Fibroblast of peridontal ligament (primary cell): ENCODE measurements at regions not wholly inside any gene's neighbourhood (a gene's known extent, or its start where the extent isn't known, plus 50 kb on each side); places are given as distances from the start of the nearest gene placed in this dataset.
A peak's percentile ranks its signal among the peaks of the same experiment; 100 is the strongest.
"Not testable (repeated sequence)": the region's sequence is repeated elsewhere in the genome, so short reads cannot be mapped to it uniquely, and the experiment has no call there.

Source experiments
- DNase-seq: peaks from one replicate; pipeline ENCODE4 v3.0.0-alpha.2; 2010; ENCODE audit errors: extremely low read depth

DNA sequence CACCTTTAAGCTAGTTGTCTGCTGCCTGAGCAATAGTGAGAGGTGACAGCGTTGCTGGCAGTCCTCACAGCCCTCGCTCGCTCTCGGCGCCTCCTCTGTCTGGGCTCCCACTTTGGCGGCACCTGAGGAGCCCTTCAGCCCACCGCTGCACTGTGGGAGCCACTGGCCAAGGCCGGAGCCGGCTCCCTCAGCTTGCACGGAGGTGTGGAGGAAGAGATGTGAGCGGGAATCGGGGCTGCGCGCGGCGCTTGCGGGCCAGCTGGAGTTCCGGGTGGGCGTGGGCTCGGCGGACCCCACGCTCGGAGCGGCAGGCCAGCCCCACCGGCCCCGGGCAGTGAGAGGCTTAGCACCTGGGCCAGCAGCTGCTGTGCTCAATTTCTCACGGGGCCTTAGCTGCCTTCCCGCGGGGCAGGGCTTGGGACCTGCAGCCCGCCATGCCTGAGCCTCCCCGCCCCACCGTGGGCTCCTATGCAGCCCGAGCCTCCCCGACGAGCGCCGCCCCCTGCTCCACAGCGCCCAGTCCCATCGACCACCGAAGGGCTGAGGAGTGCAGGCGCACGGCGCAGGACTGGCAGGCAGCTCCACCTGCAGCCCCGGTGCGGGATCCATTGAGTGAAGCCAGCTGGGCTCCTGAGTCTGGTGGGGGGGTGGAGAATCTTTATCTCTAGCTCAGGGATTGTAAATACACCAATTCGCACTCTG is 1424.5 kb downstream of the EFNA5 start:
- not testable (repeated sequence) for DNase-seq

DNA sequence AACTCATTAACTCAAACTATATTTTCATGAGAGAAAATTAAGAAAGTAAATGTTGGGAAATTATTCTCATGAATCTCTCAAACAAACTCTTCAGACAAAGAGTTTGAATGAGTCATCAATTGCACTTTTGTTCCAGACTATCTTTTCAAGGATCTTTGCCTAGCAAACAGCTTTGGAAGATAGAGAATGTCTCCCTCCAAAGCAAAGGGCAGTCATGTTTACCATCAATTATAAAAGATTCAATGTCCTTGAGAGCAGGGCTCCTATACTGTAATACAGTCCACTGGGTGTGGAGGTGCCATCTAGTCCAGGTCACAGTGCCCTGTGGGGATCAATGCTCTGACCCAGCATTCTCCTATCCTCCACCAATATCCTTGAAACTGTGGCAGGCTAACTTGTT is 1429.3 kb downstream of the EFNA5 start:
- peak; percentile 2 for DNase-seq

DNA sequence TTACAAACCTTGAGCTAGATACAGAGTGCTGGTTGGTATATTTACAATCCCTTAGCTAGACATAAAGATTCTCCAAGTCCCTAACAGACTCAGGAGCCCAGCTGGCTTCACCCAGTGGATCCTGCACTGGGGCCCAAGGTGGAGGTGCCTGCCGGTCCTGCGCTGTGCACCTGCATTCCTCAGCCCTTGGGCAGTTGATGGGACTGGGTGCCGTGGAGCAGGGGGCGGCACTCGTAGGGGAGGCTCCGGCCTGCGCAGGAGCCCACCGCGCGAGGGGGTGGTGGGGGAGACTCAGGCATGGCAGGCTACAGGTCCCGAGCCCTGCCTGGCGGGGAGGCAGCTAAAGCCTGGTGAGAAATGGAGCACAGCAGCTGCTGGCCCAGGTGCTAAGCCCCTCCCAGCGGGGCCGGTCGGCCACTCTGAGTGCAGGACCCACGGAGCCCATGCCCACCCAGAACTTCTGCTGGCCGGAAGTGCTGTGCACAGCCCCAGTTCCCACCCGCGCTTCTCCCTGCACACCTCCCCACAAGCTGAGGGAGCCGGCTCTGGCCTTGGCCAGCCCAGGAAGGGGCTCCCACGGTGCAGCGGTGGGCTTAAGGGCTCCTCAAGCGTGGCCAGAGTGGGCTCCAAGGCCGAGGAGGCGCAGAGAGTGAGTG is 1464.7 kb downstream of the EFNA5 start:
- no peak for DNase-seq

DNA sequence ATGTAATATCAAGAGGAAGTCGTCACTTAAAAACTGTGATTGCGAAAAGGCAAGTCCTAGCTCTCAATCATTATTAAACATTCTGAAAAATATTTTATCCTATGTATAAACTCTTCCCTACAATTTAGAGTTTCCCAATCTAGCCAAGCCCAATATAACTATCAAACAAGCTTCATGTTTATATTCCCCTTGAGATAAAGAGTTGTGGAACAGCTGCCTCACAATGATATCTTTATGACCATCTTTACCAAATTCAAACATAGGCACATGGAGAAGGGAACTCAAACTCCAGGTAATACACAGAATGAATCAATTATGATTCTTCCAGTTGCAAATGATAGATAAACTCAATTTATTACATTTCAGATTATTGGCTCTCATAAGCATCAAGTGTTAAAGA is 1468.7 kb downstream of the EFNA5 start:
- DNase-seq: no peak

DNA sequence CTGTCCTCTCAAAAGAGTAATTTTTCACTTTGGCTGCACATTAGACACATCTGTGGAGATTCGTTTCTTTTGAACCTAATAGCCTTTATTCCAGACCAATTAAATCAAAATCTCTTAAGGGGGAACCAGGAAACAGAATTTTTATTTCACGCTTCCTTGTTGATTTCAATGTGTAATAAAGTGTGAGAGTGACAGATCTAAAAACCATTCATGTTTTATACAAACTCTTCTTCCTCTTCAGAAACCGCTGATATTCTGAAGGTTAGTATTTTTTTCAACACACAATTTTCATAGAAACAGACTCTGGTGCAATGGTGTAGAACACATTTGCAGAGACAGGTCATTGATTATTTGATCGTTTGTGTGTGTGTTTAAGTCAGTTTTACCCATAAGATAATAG is 1469.8 kb downstream of the EFNA5 start:
- DNase-seq: no peak

DNA sequence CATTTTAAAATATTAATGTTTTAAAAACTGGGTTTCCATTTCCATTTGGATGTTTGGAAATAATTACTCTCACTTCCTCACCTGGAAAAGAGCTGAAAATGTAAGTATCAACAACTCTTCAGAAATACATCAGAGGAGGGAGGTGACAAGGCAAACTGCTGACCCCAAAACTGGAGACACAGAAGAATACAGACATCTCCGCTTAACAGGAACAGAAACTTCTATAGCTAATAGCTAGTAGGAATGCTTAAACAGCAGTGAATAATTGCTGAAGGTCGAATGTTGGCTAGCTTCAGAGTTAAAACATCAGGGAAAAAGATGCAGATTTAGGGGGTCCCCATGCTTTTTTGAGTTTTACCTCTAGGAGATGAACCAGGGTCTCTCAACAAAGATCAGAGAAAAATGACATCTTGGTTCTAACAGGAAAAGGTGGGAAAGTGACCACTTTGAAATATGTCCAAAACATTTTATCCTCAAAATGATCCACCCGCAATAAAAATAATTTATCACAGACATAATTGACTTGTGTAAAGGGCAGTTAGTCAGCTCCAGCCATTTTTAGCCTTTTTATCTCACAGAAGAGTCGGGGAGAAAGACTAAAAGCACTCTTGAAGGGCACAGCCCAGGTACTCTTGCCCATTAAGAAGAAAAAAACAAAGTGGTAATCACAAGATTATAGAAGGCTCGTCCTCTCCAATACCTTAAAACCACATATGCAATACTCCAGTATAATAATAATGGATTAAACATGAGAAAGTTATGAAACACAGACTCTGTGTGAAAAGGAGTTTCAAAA is 1474.9 kb downstream of the EFNA5 start:
- no peak for DNase-seq

DNA sequence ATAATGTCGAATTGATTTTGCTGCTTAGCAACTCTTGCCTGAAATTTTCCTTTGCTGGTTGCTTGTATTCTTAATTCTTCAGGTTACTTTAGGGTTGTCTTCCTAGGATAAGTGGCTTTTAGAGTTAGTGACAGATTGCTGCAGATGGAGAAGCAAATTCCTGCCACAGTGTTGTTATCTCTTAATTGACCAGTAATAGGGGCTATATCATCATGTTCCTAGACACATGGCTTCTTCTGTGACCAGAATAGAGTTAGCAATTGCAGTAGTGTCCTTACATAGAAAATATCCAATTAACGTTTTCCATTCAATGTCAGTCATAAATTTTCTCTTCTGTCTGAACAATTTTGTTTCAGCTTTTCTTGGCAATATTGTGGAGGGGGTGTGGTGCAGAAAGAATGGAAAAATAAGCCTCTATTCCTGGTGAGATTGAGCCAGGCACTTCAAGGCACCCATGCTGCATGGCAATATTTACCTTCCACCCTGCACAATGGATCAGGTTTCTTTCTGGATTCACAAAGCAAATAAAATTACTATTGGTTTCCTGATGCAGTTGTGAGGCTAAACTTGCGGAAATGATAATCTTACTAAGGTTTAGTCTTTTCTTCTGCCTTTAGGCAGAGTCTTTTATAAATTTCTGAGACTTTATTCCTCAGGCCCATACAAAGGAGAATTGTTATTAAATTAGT is 1481.5 kb downstream of the EFNA5 start:
- DNase-seq: no peak

DNA sequence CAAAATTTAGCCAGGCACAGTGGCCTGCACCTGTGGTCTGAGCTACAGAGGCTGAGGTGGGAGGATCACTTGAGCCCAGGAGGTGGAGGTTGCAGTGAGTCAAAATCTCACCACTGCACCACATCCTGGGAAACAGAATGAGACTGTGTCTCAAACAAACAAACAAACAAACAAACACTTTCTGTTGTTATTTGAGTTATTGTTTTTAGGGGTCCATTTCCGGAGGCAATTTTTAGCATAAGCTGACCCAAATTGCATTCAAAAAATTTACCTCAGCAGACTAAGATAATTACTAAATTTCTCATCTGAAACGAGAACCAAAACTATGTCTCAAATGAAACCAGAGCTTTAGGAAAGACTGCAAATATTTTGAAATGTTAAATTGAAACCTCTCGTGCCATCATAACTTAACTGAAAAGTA is 1485.1 kb downstream of the EFNA5 start:
- no peak for DNase-seq

DNA sequence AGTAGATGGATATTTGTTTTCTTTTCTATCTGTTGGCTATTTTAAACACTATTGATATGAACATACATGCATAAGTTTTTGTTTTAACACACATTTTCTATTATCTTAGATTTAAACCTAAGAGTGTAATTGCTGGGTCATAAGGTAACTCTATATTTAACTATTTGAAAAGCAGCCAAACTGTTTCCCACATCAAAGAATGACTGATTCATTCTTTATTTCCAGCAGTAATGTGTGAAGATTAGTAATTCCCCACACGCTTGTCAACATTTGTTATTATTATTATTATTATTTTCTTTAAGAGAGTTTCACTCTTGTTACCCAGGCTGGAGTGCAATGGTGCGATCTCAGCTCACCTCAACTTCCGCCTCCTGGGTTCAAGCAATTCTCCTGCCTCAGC is 1495.8 kb downstream of the EFNA5 start:
- DNase-seq: no peak

DNA sequence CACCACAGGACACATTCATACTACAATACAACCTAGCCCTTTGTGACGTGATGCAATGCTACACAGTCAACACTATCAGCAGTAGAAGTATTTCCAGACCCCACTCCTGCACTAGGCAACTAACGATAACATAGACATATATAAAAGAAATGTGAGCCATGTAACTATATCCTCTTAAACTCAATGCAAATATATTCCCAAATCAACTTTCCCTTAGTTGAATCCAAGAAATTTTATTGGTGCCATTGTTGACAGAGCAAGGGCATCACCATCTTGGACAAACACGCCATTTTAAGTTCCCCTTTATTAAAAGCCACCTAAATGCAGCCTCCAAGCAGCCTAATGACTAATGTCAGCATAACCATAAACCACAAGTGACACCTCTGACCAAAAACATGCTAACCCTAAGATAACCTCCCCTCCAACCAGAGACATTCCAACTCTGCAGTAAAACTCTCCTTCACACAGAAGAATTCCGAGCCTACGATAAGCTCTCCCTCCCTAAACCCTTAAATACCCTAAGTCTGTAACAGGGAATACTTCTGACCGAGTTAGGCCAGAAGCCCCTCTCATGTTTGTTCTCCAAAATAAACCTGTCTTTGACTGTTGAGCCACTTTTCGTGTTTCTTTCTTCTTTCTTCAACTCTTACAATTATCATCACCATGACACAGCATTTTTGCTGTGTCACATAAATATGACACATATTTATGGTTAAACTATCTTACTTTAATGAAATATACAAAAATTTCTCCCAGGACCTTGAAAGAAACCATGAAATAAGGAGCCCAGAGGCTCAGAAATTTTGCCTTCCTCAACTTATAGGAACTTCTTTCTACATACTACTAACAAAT is 1497.8 kb downstream of the EFNA5 start:
- DNase-seq: no peak

DNA sequence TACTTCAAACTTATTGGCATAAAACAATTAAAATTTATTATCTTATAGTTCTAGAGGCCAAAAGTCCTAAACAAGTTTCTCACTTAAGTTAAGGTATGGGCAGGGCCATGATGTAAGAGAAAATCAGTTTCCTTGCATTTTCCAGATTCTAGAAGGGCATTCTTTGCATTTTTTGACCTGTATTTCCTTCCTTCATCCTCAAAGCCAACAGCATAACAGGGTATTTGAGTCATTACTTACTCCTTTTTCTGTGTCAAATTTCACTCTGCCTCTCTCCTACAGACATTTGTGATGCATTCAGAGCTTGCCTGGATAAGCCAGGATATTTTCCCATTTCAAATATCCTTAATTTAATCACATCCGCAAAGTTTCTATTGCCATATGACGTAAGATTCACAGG is 1499.0 kb downstream of the EFNA5 start:
- DNase-seq: peak; percentile 16

DNA sequence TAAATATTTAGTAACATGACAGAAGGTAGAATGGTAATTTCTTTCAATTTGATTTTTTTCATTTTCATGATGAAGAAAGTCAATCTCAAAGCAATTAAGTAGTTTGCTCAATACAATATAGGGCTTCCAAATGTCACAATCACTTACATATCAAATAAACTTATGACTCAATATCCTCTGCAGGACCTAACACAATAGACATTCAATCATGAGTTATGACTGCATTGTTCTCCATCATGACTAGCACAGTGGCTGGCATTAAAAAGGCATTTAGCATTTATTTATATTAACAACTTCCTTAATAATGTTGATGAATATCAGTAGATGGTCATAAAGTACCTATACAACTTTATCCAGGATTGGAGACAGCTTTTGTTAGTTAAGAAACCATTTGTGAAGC is 1499.6 kb downstream of the EFNA5 start:
- no peak for DNase-seq

DNA sequence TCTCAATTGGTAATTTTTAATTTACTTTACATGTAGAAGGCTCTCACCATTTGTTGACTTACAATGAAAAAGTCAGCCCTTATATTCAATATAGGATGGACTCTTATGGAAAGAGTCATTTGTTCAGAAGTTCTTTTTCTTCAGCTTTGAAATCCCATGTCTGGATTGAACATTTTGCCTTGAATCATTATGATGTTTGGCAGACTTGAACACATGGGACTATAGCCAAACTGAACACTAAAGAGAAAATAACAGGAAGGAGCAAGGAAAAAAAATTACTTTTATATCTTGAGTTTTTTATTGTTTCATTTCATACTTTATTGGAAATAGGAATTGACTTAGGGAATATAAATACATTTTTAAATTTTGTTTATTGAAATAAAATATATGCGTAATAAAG is 1503.0 kb downstream of the EFNA5 start:
- peak; percentile 17 for DNase-seq

DNA sequence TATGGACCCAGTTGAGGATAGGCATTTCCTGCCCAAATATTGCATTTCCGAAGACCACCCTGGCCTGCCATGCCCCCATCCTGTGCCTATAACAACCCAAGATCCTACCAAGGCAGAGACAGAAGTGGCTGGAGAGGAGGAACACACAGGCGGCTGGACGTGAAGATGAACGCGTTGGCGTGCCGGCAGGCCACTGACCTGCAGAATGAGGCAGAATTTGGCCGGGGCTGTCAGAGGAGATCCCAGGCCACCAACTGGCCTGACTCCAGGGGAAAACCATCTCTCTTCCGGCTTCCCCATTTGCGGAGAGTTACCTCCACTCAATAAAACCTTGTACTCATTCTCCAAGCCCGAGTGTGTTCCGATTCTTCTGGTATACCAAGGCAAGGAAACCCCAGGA is 1507.5 kb downstream of the EFNA5 start:
- DNase-seq: no peak

DNA sequence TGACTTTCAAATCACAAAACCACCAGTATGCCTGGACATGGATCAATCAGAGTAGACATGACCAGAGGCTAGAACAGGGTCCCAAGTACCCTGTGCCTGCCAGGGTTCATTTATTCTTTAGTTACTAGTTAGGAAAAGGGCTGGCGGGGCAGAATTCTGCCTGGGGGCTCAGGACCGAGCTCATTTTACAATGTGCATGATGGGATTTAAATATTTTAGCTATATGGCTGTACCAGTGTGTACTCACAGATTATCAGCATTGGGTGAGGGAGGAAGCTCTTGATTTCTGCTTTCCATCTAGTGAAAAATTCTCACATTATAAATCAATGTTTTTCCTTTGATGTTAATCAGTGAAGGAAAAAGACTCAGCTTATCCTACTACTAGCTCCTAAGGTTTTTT is 1511.1 kb downstream of the EFNA5 start:
- DNase-seq: no peak

DNA sequence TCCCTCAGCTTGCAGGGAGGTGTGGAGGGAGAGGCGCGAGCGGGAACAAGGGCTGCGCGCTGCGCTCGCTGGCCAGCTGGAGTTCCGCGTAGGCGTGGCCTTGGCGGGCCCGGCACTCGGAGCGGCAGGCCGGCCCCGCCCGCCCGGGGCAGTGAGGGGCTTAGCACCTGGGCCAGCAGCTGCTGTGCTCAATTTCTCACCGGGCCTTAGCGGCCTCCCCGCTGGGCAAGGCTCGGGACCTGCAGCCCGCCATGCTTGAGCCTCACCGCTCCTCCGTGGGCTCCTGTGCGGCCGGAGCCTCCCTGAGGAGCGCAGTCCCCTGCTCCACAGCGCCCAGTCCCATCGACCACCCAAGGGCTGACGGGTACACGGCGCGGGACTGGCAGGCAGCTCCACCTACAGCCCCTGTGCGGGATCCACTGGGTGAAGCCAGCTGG is 1516.4 kb downstream of the EFNA5 start:
- no peak for DNase-seq

DNA sequence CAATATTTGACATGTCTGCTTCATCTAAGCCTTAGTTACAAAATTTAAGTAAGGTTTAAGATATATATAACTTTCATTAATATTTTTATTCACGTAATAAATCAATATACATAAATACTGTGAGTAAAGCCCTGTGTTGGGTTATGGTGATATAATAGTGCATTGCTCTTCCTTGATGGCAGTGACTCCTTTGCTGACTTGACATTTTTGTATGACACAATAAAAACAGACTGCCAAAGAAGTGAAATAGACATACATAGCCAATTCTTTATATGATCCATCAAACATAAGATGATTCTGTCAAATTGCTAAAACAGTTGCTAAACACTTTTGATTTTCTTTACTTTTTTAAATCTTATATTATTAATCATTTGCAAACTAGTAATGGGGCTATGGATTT is 1518.2 kb downstream of the EFNA5 start:
- DNase-seq: no peak

DNA sequence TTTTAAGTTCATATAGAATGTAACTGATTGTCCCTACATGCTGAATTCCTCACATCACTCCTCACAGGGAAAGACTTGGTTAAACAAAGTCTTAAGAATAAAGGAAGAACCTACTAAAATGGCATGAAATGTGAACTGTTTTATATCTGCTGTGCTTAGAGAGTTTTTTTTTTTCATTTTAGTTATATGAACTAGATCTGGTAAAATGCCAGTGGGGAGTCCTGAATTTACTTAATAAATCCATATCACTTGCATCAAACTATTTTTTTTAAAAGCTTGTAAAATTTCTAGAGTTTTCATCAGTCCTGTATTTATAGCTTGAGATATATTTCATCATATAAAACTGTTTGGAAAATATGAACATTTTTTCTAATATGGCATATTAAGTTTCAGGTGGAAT is 1528.6 kb downstream of the EFNA5 start:
- DNase-seq: no peak

DNA sequence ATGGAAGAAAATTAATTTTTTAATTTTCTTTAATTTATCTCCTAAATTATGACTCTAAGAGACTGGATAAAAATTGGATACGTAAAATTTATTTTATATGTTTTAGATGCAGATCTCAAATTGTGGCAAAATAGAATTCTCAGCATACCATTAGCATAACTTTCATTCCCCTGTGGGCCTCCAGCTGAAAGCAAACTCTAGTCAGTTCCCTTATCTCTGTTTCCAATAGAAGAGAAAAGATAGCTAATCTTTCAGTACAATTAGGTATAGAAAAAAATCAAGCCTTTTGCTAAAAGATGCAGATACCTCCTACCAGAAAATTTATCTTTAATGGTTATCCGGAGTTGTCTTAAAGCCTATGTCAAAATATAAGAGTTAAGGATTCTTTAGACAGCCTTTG is 1530.6 kb downstream of the EFNA5 start:
- DNase-seq: peak; percentile 23

DNA sequence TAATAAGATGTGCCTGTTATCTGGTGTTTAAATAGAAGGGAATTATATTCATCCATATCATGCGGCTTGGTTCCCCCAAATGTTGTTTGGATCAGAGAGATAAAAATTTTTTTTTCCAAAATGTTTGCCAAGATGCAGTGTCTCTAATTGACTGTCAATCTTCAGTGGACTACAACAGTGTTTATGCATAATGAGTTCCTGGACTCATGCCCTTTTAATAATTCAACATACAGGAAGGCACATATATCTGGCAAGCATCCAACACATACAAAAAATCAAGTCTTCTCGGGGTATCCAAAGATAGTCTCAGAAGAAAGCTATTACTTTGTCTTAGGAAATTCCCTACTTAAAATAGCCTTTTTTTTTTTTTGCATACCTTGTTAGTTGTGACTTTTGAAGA is 1534.7 kb downstream of the EFNA5 start:
- DNase-seq: no peak

DNA sequence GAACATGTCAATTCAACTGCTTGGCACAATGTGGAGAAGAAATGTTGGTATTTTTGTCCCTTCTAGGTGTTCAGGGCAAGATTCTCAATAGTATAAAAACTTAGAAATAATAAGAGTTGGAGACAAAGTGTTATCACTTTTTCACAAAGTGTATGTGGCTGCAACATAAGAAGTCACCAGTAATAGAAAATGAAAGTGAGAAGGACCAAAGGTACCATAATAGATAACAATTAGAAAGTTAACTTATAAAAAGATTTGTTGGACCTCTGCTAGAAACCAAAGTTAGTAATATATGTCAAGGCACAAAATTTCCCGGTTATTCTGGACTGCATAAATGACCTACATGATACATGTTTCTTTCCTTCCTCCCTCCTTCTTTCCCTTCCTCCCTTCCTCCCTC is 1535.3 kb downstream of the EFNA5 start:
- DNase-seq: no peak
